ENCODE measurements at regions not wholly inside any gene's neighbourhood (a gene's known extent, or its start where the extent isn't known, plus 50 kb on each side); places are given as distances from the start of the nearest gene placed in this dataset.
A peak's percentile ranks its signal among the peaks of the same experiment; 100 is the strongest.

DNA sequence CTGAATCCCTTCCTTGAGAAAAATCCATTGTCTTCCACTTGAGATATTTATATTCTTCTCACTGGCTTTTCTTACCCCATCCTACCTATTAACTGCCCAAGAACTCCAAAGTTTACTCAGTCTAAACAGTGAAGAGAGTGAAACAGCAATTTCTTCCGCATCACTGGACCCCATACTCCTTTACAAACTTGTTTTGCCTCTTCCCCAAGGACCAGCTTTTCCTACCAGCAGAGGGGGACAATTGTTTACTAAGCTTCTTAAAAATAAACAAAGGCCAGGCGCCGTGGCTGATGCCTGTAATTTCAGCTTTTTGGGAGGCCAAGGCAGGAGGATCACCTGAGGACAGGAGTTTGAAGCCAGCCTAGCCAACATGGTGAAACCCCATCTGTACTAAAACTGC, 52.0 kb downstream of the LRATD1 start:
- no peak for DNase-seq

DNA sequence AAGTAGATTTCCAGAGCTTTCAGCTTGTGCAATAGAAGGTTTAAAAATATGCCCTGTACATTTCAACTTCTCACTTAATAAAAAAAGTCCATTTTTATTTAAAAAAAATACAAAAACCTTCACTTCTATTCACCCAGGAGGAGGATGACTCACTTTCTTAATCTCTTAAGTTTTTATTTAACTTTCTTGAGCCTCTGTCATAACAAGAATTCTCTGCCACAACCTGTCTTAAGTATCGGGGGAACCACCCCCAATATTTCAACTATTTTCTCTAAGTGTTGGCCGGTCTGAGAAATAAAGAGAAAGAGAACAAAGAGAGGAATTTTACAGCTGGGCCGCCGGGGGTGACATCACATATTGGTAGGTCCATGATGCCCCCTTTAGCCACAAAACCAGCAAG, 58.4 kb downstream of the LRATD1 start:
- DNase-seq = no peak

DNA sequence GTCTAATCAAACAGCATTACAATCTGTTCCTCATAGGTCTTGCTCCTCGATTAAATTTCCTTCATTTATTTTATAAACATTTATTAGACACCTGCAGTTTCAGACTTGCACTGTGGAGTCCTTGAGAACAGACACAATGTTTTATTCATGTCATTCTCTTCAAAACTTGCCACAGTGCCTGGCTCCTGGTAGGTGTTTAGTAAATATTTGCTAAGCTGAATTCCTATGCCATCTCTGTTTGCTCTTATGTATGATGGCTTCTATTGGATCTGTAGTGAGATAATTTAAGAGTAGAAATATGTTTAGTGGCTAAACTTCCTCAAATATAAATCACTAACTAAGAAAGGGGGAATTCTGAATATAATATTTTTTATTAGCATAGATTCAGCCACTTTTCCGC, 61.4 kb downstream of the LRATD1 start:
- DNase-seq = no peak

DNA sequence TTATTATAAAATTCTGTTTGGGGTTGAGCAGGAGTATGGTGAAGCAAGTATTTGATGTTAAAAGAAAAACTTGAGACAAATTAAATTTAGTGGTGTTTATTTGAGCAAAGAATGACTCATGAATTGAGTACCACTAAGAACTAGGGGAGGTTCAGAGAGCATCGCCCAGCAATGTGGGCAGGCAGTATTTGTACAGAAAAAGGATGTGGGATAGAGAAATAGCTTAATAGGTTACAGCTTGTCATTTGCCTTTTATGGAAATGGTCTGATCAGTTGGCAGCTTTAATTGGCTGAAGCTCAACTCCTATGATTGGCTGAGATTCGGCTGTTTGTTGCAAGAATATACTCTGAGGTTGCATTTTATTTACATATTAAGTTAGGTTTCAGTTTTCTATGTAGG, 68.2 kb downstream of the LRATD1 start:
- DNase-seq = no peak

DNA sequence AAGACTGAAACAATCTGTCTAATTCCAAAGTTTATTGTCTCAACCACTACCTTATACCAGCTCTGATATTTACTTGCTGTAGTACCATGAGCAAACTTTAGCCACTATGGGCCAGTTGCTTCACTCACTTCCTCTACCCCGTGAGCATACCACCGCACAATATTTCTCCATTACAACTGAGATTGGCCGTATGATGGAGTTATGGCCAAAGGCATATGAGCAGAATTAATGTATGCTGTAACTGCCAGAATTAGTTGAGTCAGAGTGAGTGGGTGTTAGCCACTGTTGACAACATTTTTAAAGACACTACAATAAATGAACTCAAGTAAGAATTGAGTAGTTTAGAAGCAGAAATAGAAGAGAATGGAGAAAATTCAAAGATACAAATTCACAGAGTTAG, 69.7 kb downstream of the LRATD1 start:
- no peak for DNase-seq

DNA sequence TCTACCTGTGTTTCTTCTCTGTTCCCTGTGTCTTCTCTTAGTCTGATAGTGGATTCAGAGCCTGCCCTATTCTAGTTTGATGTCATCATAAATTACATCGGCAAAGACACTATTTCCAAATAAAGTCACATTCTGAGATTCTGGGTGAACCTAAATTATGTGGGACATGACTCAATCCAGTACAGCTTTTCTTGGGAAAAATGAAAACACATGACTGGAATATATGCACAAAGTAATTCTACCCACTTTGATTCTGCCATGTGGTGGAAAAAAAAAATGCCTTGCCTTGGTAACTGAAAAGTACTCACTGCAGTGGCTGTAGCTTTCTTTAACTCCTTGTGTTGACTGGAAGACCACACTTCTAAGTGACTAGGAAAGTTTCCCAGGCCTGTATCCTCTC, 73.7 kb downstream of the LRATD1 start:
- DNase-seq = no peak

DNA sequence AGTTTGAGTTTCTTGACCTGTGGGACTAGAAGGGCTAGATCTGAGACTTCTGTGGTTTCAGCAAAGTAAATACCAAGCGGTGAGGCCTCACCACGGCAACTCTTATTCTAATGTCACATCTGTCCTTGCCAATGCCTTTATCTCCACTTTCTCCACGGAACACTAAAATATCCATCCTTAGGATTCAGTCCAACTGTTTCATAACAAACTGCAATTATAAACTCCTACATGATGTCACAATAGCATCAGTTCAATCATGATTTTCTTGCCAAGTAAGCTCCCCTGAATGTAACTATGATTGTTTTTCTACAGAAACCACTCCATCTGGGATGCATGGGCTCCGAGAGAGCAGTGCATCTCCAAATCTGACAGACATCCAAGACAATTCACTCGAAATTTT, 79.6 kb downstream of the LRATD1 start:
- DNase-seq = peak; percentile 6

DNA sequence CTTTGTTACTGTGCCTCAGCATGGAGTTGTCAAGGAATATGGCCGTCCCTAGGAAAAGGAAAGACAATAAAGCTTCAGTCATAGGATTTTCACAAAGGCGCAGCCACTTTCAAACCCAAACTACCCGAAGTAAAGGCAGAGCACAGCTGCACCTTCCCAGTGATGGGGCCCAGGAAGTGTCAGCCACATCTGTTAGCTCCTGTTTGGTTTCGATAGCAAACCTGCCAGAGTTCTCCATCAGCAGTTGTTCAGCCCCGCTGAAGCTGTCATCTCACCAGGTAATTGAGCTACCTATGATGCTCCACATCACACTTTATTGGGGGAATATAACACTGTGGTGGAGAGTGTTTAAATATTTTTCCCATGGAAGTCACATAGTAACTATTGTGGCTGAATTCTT, 80.7 kb downstream of the LRATD1 start:
- no peak for DNase-seq

DNA sequence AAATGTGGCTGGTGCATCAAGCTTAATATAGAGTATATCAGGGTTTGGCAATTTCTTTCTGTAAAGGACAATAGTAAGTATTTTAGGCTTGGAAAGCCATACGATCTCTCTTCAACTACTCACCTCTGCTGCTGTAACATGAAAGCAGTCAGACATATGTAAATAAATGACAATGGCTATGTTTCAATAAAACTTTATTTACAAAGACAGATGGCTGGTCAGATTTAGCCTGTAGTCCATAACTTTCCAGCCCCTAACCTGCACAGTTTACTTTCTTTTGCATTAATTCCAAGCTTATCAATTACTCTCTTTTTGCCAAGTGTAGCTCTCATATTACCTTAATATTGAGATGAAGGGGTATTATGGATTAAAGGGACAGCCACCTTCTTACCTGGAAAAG, 83.1 kb downstream of the LRATD1 start:
- DNase-seq = no peak

DNA sequence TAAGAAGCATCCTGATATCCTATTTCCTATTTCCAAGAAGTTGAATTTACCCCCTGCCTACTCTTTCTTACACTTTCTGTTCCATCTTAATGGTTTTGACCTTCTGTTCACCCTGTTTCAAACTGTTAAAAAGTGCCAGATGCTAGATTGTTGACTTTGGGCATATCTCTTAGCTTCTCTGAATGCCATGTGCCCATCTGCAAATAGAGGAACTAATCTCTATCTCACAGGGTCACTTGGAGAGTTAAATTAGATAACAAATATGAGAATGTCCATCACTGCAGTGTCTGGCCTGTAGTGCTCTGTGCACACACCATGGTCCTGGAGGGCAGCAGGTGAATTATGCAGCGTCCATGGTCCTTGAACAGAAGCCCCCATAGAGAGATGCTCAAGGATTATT, 83.8 kb downstream of the LRATD1 start:
- DNase-seq = no peak

DNA sequence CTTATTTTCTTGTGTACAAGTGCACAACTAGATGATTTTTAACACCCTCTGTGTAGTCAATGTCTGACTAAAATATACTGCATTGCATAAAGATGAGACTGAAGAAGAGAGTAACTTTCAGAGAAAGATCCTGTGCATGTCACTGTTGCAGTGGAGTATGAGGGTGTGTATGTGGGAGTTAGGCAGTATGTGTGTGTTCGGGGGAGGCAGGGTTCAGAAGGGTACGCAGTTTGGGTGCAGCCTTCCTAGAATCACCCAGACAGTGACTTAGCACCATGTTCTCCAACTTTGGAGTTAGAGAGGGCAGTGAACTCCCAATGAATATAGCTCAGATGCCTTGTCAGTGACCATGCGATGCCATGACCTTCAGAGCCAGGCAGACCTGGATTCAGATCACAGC, 84.6 kb downstream of the LRATD1 start:
- no peak for DNase-seq

DNA sequence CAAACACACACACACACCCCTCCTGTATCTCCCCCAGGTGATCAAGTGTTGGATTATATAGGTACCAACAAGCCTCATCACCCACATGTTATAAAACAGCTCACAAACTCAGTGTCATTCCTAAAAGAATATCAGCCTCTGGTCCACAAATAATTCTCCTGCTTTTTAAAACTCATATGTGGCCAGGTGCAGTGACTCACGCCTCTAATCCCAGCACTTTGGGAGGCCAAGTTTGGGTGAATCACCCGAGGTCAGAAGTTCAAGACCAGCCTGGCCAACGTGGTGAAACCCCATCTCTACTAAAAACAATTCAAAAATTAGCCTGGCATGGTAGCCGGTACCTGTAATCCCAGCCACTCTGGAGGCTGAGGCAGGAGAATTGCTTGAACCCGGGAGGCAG, 87.8 kb downstream of the LRATD1 start:
- DNase-seq = no peak

DNA sequence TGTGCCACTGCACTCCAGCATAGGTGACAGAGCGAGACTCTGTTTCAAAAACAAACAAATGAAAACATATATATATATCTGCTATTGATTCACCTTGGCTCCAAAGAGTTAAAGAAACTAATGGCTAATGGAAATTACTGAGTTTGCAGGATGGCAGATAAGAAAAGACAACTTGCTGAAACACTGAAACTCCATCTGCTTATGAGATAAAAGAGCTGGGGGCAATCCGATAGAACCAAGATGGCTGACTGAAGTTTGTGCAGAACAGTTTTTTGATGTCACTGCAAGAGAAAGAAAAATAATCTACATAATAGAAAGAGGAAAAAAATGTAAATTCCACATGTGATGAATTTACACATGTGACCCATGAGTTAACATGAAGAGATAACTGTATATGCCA, 88.2 kb downstream of the LRATD1 start:
- DNase-seq = no peak

DNA sequence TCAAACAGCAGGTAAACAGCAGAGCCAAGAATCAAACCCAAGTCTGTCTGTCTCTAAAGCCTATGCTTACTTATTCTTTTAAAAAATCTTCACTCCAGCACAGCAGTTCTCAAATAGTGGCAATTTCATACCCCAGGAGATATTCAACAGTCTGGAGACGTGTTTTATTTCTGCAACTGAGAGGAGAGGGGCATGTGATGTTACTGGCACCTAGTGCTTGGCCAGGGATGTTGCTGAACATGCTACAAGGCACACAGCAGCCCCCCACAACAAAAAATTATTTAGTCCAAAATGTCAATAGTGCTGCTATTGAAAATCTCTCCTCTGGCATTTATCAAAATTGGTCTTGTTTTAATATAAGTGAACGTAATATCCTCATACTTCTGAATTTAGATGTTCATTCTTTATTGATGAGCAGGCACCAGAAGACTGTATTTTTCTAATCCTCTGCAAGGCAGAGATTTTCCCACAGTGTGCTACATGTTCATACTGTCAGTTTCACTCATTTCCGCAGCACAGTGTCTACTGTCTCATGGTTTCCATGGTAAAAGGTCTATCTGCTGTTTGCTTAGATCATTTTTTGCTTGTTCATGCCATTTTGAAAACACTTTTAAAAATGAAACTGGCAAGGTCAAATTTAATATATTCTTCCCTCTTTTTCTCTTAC, 90.5 kb downstream of the LRATD1 start:
- DNase-seq = no peak

DNA sequence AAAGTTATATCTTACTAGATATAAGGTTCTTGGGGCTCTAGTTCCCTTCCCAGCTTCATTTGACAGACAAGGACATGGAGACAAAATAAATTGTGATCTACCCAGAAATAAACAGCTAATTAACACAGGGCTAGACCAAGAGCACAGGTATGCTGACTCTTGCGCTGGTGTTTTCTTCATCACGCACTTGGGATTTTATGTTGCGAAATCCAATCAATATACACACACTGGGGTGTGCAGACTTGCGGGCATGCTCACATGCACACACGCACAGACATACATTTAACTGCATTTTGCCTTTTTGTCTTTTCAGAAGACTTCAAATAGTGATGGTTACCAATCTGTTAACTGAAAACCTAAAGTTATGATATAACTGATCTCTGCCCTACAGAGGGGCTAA, 91.2 kb downstream of the LRATD1 start:
- DNase-seq = no peak

DNA sequence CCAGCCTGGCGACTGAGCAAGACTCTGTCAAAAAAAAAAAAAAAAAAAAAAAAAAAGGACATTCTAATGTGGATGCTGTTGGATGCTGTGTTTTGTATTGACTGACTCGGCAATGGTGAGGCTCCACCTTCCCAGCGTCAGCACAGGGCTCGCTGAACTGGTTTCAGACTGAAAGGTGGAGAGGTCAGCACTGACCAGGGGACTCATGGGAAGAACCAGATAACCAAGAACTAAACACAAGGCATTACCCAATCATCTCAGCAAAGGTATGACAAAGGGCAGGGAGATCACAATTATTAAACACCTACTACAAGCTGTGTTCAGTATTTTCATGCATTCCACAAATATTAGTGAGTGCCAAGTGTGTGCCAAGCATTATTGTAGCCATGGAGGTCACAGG, 103.2 kb downstream of the LRATD1 start:
- DNase-seq = no peak

DNA sequence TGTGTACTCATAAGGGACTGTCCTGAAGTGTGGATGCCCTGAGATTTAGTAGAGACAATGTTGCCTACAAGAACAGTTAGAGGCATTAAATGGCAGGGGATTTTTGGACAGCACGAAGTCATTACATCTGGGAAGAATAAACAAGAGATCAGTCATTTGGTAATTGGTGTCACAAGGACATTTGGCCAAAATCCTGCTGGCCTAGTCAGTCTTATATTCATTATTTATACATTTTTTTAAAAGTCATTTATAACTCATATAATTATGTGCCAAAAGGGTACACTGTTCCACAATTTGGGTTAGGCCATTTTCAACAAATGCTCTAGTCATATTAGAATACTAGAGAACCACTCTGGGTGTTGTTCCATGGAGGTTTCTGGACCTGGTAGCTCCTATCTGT, 104.7 kb downstream of the LRATD1 start:
- DNase-seq = no peak

DNA sequence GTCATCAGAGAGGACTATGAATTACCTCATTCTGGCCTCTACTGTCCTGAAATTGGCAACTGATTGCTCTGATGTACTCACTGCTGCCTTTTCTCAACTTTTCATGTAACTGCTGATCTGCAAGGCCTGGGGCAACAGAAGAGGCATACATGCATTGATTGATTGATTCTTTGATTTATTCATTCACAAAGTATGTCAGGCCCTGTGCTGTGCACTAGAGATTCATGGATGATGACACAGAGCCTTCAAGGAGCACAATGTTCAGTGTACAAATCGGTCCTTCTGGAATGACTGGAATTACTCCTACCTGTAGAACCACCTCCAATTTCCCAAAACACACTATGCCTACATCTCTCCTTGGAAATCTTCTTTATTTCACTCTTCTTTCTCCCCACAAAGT, 111.3 kb downstream of the LRATD1 start:
- no peak for DNase-seq

DNA sequence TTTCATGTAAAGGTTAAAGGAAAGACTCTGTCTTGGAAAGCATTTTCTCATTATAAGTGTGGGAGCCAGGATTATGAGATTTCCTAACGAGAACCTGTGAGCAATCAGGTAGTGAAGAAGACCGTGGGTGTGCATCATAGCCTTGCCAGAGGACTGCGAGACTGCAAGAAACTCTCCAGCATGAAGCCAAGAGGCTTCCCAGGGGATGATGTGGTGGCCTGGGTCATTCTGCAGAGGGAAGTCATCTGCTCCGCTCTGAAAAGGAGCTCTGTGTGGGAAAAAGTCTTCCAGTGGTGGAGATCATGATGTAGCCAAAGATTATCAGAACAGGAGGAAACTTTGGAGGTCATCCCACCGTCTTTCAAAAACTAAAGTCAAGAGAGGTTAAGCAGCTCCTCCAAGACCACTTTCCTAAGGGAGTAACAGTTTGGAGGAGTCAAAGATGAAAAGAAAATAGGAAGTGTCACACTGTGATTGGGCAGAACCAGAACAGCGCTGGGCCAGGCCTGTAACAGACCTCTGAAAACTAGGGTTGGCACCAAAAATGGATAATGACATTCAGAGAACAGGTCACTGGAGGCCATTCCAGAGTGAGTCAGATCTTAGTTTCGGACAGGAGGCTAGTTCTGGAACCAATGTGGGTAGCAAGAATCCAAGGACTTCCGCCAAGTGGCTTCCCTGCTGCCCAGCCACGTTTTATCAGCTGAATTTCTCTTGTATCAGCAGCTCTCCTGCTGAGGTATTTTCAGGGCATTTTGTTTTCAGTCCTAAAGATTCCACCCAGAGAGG, 113.0 kb downstream of the LRATD1 start:
- DNase-seq = no peak

DNA sequence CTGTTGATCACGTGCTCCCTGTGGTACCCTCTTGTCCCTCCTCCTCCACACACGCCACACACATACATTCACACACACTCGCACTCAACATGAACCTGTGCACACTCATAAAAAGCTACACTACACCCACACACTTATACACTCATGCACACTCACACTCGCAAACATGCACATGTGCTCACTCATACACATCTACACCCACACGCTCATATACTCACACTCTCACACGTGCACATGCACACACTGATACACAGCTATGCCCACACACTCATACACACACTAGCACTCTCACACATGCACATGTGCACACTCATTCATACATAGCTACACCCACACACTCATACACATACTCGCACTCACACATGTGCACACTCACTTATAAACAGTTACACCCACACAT, 113.6 kb downstream of the LRATD1 start:
- DNase-seq = no peak

DNA sequence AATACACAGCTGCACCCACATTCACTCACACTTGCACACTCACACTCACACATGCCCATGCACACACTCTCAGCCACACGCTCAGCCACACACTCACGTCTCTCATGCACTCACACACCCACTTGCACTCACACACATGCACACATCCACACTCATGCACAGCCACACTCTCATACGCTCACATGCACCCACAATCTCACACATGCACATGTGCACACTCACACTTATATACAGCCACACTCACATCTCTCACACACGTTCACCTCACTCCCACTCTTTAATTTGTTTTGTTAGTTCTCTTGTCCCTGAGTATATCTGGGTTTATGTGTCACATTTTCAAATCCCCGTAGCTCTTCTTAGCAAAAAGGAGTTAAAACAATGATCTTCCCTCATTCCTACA, 114.9 kb downstream of the LRATD1 start:
- no peak for DNase-seq

DNA sequence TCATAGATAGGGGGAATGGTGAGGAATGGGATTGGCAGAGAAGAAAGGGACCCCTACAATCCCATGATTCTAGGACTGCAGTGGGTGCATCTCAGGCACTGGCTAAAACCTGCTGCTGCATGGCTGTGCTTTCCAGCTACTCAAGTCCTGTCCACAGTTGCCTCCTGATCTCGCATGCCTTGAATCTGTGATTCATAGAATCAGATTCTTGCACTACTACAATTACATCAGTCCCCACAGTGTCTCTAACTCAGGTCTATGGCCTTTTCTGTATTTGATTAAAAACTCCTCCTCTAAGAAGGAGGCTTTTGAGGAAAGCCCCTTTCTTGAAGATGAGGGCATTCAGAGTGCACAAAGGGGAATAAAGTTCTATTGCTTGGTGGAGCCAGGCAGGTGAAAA, 117.4 kb downstream of the LRATD1 start:
- DNase-seq = no peak

DNA sequence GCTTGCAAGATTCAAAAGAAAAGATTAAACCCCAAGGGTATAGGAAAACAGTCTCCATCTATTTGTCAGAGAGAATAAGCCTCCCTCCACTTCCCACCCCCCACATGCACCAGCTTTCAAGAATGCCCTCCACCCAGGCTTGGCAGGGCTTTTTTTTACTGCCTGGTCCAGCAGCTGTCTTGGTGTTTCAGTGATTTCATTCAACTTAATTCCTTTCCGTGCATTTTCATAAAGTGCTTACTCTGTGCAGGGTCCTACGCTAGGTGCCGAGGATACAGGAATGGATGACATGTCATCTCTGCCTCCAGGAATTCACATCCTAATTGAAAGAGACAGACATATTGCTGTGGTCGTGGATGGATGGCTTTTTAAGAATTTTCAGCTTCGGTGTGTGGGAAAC, 117.9 kb downstream of the LRATD1 start:
- DNase-seq = no peak

DNA sequence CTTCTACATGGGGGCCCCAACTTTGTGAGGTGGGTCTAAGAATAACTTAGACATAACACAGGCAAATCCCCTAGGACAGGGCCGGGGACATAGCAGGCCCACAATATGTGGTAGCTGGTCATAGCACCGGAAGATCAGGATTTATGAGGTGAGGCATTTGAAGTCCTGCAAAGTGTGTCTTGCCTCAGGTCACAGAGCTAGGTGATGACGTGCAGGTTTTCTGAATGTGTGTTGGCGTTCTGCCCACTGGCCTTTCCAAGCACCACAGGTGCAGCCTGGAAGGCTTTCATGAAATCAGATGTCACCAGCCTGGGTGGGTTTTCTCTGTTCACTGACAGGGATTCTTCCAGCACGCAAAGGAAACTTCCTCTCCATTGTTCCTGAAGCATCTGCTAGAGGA, 119.1 kb downstream of the LRATD1 start:
- DNase-seq = no peak

Data from muscle of arm (tissue), 1 donor.